ENCODE measurements at regions not wholly inside any gene's neighbourhood (a gene's known extent, or its start where the extent isn't known, plus 50 kb on each side); places are given as distances from the start of the nearest gene placed in this dataset.
A peak's percentile ranks its signal among the peaks of the same experiment; 100 is the strongest.

DNA sequence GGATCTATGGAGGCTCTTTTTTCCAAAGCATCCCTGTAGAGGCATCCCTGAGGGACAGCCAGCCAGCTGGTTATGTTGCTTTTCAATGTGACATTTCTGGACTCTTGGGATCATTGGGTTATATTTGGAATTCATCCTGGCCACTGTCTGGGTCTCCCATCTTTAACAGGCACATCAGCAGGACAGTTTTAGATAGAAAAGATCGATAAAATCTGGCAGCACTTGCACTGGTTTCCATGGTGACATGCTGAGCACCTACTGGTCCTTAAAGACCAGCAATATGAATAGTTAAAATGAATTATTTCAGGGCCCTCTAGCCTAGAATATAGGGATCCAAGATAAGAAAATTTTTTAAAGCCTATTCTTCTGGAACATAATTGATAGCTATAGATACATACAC, 151.6 kb downstream of the KDR start:
- no peaks in the 10 kb centered on the region for H3K4me1 Mint-ChIP-seq (ENCODE audit: low read depth)
- no peak for DNase-seq (ENCODE audit: low spot score)
- no peak overlapping the region for H3K4me3 Mint-ChIP-seq
- no peak overlapping the region for H3K27ac Mint-ChIP-seq
- H3K27me3 Mint-ChIP-seq (ENCODE audit: insufficient read depth) = no peaks in the 10 kb centered on the region
- H3K9me3 Mint-ChIP-seq = no peaks in the 10 kb centered on the region
- intact Hi-C loops (cut with micrococcal nuclease) = loop anchor here (5.0 to 10.0 kb wide), 2 partner anchors 591 to 764 kb away; no protein-coding TSS in a partner anchor
- H3K36me3 Mint-ChIP-seq (ENCODE audit: low read depth) = no peaks in the 10 kb centered on the region

DNA sequence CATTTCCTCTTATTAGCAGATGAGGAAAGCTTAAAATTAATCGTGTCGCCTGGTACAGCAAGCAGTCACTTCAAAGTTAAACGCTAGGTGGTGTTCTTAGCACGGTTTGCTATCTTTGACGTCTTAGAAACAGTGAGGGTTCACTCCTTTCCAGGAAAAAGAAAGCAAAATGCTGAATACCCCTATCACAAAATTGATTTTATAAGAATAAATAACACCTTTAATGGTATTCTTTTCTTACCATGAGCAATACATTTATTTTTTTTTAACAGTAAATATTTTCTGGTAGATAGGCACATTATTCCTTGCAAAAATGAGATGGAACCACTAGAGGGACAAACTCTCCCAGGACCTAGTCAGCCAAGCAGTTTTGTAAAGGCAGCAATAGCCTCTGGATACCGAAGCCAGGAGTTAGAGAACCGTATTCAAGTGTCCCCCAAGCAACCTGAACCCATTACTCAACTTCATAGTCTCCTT, 153.9 kb downstream of the KDR start:
- no peaks in the 10 kb centered on the region for H3K36me3 Mint-ChIP-seq (ENCODE audit: low read depth)
- H3K4me1 Mint-ChIP-seq (ENCODE audit: low read depth) = no peaks in the 10 kb centered on the region
- no peak overlapping the region for H3K27ac Mint-ChIP-seq
- no peak overlapping the region for H3K4me3 Mint-ChIP-seq
- DNase-seq (ENCODE audit: low spot score) = no peak
- H3K27me3 Mint-ChIP-seq (ENCODE audit: insufficient read depth) = no peaks in the 10 kb centered on the region
- no peaks in the 10 kb centered on the region for H3K9me3 Mint-ChIP-seq
- intact Hi-C loops (cut with micrococcal nuclease) = loop anchor here (1.0 to 10.0 kb wide), 4 partner anchors 350 to 895 kb away; no protein-coding TSS in a partner anchor

DNA sequence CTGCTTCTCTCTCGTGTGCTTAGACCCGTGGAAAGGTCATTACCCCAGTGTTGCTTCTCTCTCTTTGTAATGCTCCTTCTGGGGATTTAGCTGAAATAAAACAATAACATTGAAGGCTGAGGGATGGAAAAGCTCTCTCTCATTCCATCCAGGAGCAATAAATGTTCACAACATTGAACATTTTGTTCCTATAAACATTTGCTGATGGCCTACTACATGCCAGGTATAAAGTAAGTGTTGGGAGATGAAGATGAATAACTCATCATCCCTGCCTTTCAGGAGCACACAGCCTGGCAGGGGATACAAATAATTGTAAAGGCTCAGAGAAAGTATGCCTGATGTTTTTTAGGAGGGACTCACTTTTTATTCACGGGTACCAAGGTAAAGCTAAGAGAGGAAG, 158.1 kb downstream of the KDR start:
- Mint-ChIP-seq H3K4me1 (ENCODE audit: low read depth) (no peaks in the 10 kb centered on the region), H3K9me3 (no peaks in the 10 kb centered on the region), H3K4me3 (no peak overlapping the region), H3K27me3 (ENCODE audit: insufficient read depth) (peaks cover 8% of the 10 kb centered on the region), H3K36me3 (ENCODE audit: low read depth) (no peaks in the 10 kb centered on the region), H3K27ac (no peak overlapping the region)
- no peak for DNase-seq (ENCODE audit: low spot score)
- intact Hi-C loops (cut with micrococcal nuclease) = no loop called here

DNA sequence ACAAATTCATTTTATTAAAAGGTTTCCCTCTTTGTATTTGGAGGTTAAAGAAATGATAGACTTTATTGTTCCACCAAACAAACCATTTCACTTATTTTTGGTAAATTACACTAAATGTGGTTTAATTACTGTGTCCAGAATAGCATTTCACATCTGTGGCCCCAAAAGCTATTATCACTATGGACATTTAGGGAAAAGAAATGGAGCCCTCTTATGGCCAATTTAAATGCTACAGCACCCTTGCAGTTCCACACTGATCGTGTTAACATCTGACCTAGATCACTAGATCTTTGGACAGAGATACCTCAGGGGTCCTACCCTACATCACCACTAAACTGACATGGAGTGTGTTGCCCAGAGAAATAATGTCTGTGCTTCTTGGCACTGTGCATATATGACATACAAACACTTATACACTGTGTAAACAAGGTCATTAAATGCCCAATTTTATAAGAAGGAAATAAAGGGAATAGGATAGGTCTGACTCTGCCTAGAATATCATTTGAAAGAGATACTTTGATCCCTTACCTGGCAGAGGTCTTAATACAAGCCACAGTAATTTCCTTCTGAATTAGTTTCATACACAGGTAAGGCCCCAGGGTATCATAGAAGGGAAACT, 163.9 kb downstream of the KDR start:
- intact Hi-C loops (cut with micrococcal nuclease) = loop anchor here (1.0 to 2.0 kb wide), 2 partner anchors 278 to 639 kb away; no protein-coding TSS in a partner anchor
- Mint-ChIP-seq H3K9me3 (no peaks in the 10 kb centered on the region), H3K4me3 (no peak overlapping the region), H3K27me3 (ENCODE audit: insufficient read depth) (peaks cover 8% of the 10 kb centered on the region), H3K36me3 (ENCODE audit: low read depth) (no peaks in the 10 kb centered on the region), H3K27ac (no peak overlapping the region), H3K4me1 (ENCODE audit: low read depth) (peaks cover 6% of the 10 kb centered on the region)
- DNase-seq (ENCODE audit: low spot score) = no peak

DNA sequence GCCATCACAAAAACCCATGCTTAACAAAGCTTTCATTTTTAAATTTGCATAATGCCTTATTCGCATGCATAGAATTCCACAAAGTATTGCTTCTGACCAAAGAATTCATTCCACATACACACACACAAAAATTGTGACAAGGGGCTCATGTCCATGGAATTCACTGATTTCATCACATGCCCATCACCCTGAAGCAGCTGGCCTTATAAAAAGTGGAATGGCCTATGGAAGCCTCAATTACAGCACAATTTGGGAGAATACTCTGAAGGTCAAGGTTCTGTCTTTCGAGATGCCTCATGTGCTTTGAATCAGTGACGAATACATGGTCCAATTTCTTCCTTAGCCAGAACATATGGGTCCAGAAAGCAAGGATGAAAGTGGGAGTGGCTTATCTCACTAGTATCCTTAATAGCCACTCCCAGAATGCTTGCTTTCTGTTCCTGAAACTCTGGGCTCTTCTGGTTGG, 165.7 kb downstream of the KDR start:
- H3K4me3 Mint-ChIP-seq = no peak overlapping the region
- H3K9me3 Mint-ChIP-seq = no peaks in the 10 kb centered on the region
- intact Hi-C loops (cut with micrococcal nuclease) = loop anchor here (2.0 kb wide), 1 partner anchor 637 kb away; no protein-coding TSS in a partner anchor
- H3K27me3 Mint-ChIP-seq (ENCODE audit: insufficient read depth) = peaks cover 2% of the 10 kb centered on the region
- H3K4me1 Mint-ChIP-seq (ENCODE audit: low read depth) = peaks cover 6% of the 10 kb centered on the region
- H3K27ac Mint-ChIP-seq = no peak overlapping the region
- no peaks in the 10 kb centered on the region for H3K36me3 Mint-ChIP-seq (ENCODE audit: low read depth)
- no peak for DNase-seq (ENCODE audit: low spot score)

- intact Hi-C loops (cut with micrococcal nuclease) = no loop called here
- Mint-ChIP-seq H3K36me3 (ENCODE audit: low read depth) (no peaks in the 10 kb centered on the region), H3K4me1 (ENCODE audit: low read depth) (peaks cover 6% of the 10 kb centered on the region), H3K9me3 (no peaks in the 10 kb centered on the region), H3K27ac (no peak overlapping the region), H3K27me3 (ENCODE audit: insufficient read depth) (no peaks in the 10 kb centered on the region), H3K4me3 (no peak overlapping the region)
- no peak for DNase-seq (ENCODE audit: low spot score)
Measured at GRCh38 chr4:54959131-54959530, 166.3 kb downstream of the KDR start.

GRCh38 chr4:54958236-54958635, 167.2 kb downstream of the KDR start:
- no peak for DNase-seq (ENCODE audit: low spot score)
- Mint-ChIP-seq H3K36me3 (ENCODE audit: low read depth) (no peaks in the 10 kb centered on the region), H3K27ac (no peak overlapping the region), H3K4me1 (ENCODE audit: low read depth) (peaks cover 6% of the 10 kb centered on the region), H3K9me3 (no peaks in the 10 kb centered on the region), H3K4me3 (no peak overlapping the region), H3K27me3 (ENCODE audit: insufficient read depth) (no peaks in the 10 kb centered on the region)
- intact Hi-C loops (cut with micrococcal nuclease) = no loop called here

DNA sequence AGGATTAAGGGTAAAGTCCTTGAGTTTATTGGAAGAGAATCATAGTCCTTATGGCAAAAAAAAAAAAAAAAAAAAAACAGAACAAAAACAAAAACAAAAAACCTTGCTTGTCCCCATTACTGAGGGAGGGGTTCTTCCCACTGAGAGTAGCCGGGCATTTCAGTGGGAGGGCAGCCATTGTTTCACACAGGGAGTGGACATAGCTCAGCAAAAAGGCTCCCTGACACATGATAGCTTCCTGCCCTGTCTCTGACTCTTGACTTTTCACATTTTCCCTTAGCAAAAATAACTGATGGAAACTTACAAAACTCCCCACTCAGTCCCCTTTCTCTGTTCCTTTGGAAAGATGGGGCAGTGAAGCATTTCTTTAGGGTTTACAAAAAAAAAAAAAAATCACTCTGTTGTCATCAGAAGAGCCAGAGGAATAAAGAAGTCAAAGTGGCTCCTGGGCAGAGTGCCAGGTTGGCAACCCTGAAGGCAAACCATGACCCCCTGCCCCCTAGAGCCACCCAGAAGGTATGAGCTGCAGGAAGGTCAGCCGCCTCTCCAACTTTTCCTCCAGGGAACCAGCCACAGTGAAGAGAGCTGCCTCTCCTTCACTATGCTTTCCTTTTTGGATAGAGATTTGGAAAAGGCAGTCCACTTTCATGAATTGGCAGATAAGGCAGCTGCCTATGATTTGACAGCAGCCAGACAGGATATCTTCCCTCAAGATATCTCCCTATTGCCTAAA, 170.6 kb downstream of the KDR start:
- H3K9me3 Mint-ChIP-seq = no peaks in the 10 kb centered on the region
- H3K27me3 Mint-ChIP-seq (ENCODE audit: insufficient read depth) = peaks cover 1% of the 10 kb centered on the region
- no peaks in the 10 kb centered on the region for H3K36me3 Mint-ChIP-seq (ENCODE audit: low read depth)
- H3K27ac Mint-ChIP-seq = no peak overlapping the region
- intact Hi-C loops (cut with micrococcal nuclease) = no loop called here
- peaks cover 6% of the 10 kb centered on the region for H3K4me1 Mint-ChIP-seq (ENCODE audit: low read depth)
- no peak overlapping the region for H3K4me3 Mint-ChIP-seq
- no peak for DNase-seq (ENCODE audit: low spot score)

GRCh38 chr4:54946741-54947140, 178.7 kb downstream of the KDR start:
- DNase-seq (ENCODE audit: low spot score) = no peak
- no peak overlapping the region for H3K4me3 Mint-ChIP-seq
- no peaks in the 10 kb centered on the region for H3K9me3 Mint-ChIP-seq
- intact Hi-C loops (cut with micrococcal nuclease) = loop anchor here (10.0 kb wide), 1 partner anchor 448 kb away; the partner anchor contains the start of gene TMEM165
- peaks cover 4% of the 10 kb centered on the region for H3K36me3 Mint-ChIP-seq (ENCODE audit: low read depth)
- H3K4me1 Mint-ChIP-seq (ENCODE audit: low read depth) = peaks cover 21% of the 10 kb centered on the region
- H3K27me3 Mint-ChIP-seq (ENCODE audit: insufficient read depth) = peaks cover 1% of the 10 kb centered on the region
- no peak overlapping the region for H3K27ac Mint-ChIP-seq

- Mint-ChIP-seq H3K9me3 (no peaks in the 10 kb centered on the region), H3K4me1 (ENCODE audit: low read depth) (peaks cover 30% of the 10 kb centered on the region), H3K27ac (no peak overlapping the region), H3K36me3 (ENCODE audit: low read depth) (peaks cover 4% of the 10 kb centered on the region), H3K4me3 (no peak overlapping the region), H3K27me3 (ENCODE audit: insufficient read depth) (peaks cover 1% of the 10 kb centered on the region)
- intact Hi-C loops (cut with micrococcal nuclease) = loop anchor here (10.0 kb wide), 1 partner anchor 449 kb away; the partner anchor contains the start of gene TMEM165
- no peak for DNase-seq (ENCODE audit: low spot score)
Measured at GRCh38 chr4:54945838-54946237, 179.6 kb downstream of the KDR start.

GRCh38 chr4:54942721-54943120, 182.7 kb downstream of the KDR start:
- intact Hi-C loops (cut with micrococcal nuclease) = loop anchor here (1.0 to 10.0 kb wide), 4 partner anchors 395 to 627 kb away; partner anchors contain the start of genes CLOCK and TMEM165
- H3K36me3 Mint-ChIP-seq (ENCODE audit: low read depth) = peaks cover 4% of the 10 kb centered on the region
- peak overlapping the region; percentile 48 for H3K4me3 Mint-ChIP-seq

DNA sequence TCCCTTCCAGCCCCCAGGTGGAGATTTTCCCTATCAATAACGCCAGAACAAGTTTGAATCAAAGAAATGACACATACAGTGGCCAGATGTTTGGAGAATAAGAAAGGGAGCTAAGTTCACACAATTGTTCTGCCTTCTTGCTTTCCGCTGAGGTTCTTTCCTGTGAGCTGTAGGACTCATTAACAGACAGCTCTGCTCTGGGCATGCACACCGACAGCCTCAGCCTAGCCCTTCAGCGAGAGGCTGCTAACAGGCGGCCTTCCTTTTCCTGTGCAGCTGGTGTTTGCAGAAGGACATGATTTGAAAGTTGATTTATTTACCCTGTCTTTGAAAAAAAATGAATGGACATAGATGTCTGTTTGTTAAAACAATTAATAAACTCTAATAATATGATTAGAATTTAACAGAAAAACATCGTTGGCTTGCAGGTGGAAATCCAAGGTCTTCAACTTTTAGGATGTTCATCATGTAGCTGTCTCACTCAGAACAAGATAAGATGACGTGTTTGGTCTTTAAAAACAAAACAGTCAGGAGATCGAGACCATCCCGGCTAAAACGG, 183.3 kb downstream of the KDR start:
- Mint-ChIP-seq H3K4me1 (ENCODE audit: low read depth) (peaks cover 34% of the 10 kb centered on the region), H3K4me3 (peak overlapping the region; percentile 43), H3K27ac (peak overlapping the region; percentile 38), H3K9me3 (no peaks in the 10 kb centered on the region), H3K27me3 (ENCODE audit: insufficient read depth) (no peaks in the 10 kb centered on the region), H3K36me3 (ENCODE audit: low read depth) (peaks cover 4% of the 10 kb centered on the region)
- intact Hi-C loops (cut with micrococcal nuclease) = loop anchor here (1.0 to 10.0 kb wide), 4 partner anchors 395 to 627 kb away; partner anchors contain the start of genes CLOCK and TMEM165
- DNase-seq (ENCODE audit: low spot score) = peak; percentile 16

More at GRCh38 chr4:54942721-54943120, 182.7 kb downstream of the KDR start:
- Mint-ChIP-seq H3K27me3 (ENCODE audit: insufficient read depth) (no peaks in the 10 kb centered on the region), H3K4me1 (ENCODE audit: low read depth) (peaks cover 34% of the 10 kb centered on the region), H3K9me3 (no peaks in the 10 kb centered on the region), H3K27ac (peak overlapping the region; percentile 87)
- DNase-seq (ENCODE audit: low spot score) = peak; percentile 37

Measured in activated T-helper 1 cell treated with anti-CD3 and anti-CD28 coated beads, Interleukin-12 subunit alpha, Interleukin-12 subunit beta, Interleukin-2, Interleukin-4 antibody, amounts not matched to agents 30 ng/mL and 10 ng/mL and 1 ng/mL, durations not matched to agents 14 hours and 24 hours and 36 hours (primary cell).